ENCODE measurements at regions not wholly inside any gene's neighbourhood (a gene's known extent, or its start where the extent isn't known, plus 50 kb on each side); places are given as distances from the start of the nearest gene placed in this dataset.

DNA sequence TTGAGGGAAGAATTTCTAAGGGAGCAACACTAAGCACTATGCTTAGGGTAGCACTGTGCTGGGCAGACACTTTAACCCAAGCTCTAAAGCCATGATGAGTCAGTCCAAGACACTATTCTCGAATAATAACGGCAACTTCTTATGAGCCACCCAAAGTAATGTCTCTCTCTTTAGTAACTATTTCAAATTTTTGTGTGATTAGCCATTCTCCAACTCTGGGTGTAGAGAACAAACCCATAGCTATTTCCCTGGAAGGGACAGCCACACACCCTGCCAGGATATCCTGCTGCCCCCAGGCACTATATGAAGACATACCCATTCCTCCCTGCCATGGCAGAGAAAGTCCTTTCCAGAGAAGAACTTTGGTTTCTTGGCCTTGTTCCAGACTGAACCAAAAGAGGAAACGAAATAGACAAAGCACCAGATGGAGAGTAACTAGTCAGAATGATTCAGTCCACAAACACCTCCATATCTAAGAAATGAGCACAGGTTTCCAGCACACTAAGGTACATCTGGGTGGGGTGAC lies 384.9 kb upstream of the THBS1 start:
- TF ChIP-seq ZFP3 (CRISPR knock-in tag; IDR thresholded peaks at IDR 0.05) (no peak), RARB (CRISPR knock-in tag; IDR thresholded peaks at IDR 0.05) (no peak), ISL1 (CRISPR knock-in tag; IDR thresholded peaks at IDR 0.05) (no peak), TCF4 (CRISPR knock-in tag; IDR thresholded peaks at IDR 0.05; ENCODE audit: borderline replicate concordance) (no peak), BACH2 (CRISPR knock-in tag; IDR thresholded peaks at IDR 0.05; ENCODE audit: borderline replicate concordance) (no peak), POU6F1 (CRISPR knock-in tag; IDR thresholded peaks at IDR 0.05; ENCODE audit: borderline replicate concordance, low read depth) (no peak), SNAI2 (CRISPR knock-in tag; IDR thresholded peaks at IDR 0.05) (no peak), ZFP30 (CRISPR knock-in tag; IDR thresholded peaks at IDR 0.05) (no peak), GLIS3 (CRISPR knock-in tag; IDR thresholded peaks at IDR 0.05) (no peak), OSR1 (CRISPR knock-in tag; IDR thresholded peaks at IDR 0.05) (no peak)
- TF ChIP-seq, protein P1, sequence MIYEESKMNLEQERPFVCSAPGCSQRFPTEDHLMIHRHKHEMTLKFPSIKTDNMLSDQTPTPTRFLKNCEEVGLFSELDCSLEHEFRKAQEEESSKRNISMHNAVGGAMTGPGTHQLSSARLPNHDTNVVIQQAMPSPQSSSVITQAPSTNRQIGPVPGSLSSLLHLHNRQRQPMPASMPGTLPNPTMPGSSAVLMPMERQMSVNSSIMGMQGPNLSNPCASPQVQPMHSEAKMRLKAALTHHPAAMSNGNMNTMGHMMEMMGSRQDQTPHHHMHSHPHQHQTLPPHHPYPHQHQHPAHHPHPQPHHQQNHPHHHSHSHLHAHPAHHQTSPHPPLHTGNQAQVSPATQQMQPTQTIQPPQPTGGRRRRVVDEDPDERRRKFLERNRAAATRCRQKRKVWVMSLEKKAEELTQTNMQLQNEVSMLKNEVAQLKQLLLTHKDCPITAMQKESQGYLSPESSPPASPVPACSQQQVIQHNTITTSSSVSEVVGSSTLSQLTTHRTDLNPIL (CRISPR knock-in tag; IDR thresholded peaks at IDR 0.05; ENCODE audit: low read depth) = no peak
